Glomerular visceral epithelial cell (primary cell): ENCODE measurements at regions not wholly inside any gene's neighbourhood (a gene's known extent, or its start where the extent isn't known, plus 50 kb on each side); places are given as distances from the start of the nearest gene placed in this dataset.
"Not testable (repeated sequence)": the region's sequence is repeated elsewhere in the genome, so short reads cannot be mapped to it uniquely, and the experiment has no call there.

Source experiments
- DNase-seq: peaks from one replicate; pipeline ENCODE4 v3.0.0-alpha.2; 2016; ENCODE audit errors: extremely low spot score

DNA sequence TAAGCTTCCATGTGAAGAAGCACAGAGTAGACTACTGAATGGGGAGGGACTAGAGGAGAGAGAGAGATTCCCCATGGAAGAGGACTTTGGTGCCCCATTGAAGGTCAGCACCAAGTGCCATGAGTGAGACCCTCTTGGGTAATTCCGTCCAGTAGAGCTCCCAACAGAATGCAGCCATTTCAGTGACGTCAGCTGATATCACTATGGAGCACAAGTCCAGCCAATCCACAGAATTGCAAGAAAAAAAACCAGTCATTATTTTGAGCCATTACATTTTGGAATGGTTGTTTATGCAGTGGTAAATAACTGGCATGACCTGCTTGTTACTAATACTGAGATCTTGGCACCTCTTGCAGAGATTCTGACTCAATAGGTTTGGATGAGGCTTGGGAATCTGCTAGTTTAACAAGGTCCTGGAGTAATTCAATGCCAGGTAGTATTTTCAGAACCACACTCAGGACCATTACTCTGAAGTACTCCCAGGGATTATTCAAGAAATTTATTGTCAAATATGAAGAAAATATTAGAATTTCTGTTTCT, 52.6 kb upstream of the SP8 start:
- DNase-seq, result no peak

- DNase-seq, result no peak
These were observed 53.3 kb upstream of the SP8 start for GRCh38 chr7:20839987-20840386.

DNA sequence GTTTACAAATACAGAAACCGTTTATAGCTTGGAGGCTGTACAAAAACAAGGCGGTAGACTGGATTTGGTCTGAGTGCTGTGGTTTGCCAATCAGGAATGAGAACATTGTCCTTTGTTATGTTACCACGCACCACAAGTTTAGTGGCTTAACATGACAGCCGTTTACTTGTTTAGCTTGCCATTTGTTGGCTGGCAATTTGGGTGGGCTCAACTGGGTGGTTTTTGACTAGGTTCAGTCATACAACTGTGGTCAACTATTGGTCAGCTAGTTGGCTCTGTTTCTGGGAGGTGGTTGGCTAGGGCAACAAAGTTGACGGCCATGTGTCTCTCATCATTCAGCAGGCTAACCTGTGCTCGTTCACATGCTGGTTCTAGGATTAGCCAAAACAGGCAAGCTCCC, 60.1 kb upstream of the SP8 start:
- DNase-seq, result no peak

- no peak for DNase-seq
These were observed 72.3 kb upstream of the SP8 start for GRCh38 chr7:20858951-20859350.

GRCh38 chr7:20861468-20861867, 74.8 kb upstream of the SP8 start:
- DNase-seq, result no peak

GRCh38 chr7:20862554-20862953, 75.9 kb upstream of the SP8 start:
- no peak for DNase-seq

GRCh38 chr7:20864221-20864620, 77.5 kb upstream of the SP8 start:
- no peak for DNase-seq

DNA sequence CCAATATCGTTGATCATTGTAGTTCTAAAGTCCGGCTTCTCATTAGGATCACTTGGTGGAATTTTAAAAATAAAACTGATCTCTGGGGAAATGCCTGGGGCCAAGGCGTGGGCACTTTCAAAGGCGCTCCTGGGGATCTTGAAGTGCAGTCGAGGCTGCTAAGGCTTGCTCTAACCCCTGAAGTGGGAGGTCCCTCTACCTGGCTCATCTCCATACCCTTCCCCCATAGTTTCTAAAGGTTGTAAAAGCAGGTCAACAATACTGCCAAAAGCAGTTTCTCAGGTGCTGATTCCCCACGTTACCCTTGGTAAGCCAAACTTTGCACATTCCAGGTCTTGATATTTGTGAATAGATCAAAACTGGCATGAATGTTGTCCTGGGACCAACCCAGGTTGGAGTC, 79.0 kb upstream of the SP8 start:
- no peak for DNase-seq

DNA sequence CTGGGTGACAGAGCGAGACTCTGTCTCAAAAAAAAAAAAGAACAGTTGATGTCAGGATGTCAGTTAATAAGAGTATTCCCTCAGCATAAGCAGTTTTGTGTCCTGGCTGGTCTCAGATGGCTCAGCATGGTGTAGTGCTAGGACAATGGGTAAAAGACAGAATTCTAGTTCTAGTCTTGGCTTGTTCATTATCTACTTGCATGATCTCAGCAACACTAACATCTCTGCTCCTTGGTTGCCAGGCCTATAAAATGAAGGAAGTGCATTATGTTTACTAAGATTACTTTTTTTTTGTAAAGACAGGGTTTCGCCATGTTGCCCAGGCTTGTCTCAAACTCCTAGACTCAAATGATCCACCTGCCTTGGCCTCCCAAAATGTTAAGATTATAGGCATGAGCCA, 84.3 kb upstream of the SP8 start:
- no peak for DNase-seq

GRCh38 chr7:20892776-20893175, 106.1 kb upstream of the SP8 start:
- no peak for DNase-seq

DNA sequence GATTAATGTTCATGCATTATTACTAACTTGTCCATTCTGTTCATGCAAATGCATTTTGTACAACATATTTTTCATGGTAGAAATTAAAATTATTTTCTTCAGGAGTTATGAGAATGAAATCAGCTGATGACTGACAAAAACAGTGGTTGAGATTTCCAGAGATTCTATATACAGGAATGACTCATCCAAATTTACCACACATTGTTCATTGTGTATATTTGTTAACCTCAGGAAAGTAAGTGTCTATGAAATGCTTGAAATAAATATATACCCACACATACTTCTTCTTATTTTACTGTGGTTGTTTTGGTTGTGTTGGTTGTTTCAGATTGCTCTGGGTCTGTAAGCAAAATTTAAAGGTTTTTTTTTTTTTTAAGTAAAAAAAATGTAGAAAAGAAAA, 108.1 kb upstream of the SP8 start:
- no peak for DNase-seq

GRCh38 chr7:20895563-20895962, 108.9 kb upstream of the SP8 start:
- DNase-seq, result no peak

- no peak for DNase-seq
These were observed 110.3 kb upstream of the SP8 start for GRCh38 chr7:20896996-20897395.

- DNase-seq, result no peak
These were observed 120.2 kb upstream of the SP8 start for GRCh38 chr7:20906801-20907453.

GRCh38 chr7:20911081-20911480, 124.4 kb upstream of the SP8 start:
- no peak for DNase-seq

DNA sequence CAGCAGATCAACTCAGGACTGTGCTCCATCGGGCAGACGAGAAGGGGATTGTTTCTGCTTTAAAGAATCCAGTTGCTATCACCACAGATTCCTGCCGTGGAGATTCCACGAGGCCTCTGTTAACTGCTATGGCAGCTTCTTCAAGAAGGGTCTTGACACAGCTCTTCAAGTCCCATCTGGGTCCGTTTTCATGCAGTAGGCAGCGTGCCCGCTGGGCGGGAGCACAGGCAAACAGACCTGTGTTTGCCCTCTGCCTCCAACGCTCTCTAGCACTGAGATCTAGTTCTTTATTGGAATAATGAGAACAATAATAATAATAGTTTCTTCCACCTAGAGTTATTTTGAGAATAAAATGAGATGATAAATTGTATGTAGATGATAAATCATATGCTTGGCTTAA, 127.2 kb upstream of the SP8 start:
- DNase-seq, result no peak

DNA sequence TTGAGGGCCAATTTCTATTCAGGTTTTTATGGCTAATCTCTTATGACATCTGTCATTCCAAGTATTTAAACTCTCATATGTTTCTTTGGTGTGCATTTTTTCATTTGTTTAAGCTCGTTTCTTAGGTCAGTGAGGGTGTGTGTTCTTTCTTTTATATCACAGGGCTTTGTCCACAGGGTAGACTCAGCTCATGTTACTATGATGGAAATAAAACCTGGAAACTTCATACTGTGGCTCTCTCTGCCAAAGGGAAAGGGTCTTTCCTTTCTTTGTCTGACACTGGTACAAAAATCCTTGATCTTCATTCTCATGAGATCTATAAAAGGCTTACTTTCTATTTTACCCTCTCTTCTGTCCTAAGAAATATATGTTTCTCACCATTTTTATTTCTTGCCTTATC, 129.6 kb upstream of the SP8 start:
- DNase-seq, result no peak

- DNase-seq, result no peak
These were observed 130.9 kb upstream of the SP8 start for GRCh38 chr7:20917603-20918002.

- no peak for DNase-seq
These were observed 131.5 kb upstream of the SP8 start for GRCh38 chr7:20918156-20918555.

DNA sequence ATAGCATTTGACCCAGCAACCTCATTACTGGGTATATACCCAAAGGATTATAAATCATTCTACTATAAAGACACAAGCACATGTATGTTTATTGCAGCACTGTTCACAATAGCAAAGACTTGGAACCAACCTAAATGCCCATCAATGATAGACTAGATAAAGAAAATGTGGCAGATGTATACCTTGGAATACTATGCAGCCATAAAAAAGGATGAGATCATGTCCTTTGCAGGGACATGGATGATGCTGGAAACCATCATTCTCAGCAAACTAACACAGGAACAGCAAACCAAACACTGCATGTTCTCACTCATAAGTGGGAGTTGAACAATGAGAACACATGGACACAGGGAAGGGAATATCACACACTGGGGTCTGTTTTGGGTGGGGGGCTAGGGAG, 140.5 kb upstream of the SP8 start:
- DNase-seq, result not testable (repeated sequence)

DNA sequence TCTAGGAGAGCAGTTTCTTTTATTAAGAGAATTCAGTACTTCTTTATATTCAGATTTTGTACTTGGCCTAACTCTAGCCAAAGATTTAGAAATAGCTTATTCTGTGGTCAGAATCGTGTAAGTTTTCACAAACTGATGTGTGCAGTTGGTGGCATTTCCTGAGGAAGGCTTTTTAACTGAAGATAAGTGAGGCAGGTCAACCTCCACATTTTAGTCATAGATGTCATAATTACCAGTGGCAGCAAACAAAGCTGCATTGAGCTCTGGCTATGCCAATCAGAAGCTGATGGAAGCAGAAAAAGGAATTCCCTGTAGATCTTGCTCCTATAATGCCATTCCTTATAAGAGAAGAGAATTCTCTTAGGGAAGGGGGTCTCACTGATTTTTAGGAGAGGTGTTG, 141.3 kb upstream of the SP8 start:
- DNase-seq, result no peak

- DNase-seq, result no peak
These were observed 142.5 kb upstream of the SP8 start for GRCh38 chr7:20929199-20929598.

DNA sequence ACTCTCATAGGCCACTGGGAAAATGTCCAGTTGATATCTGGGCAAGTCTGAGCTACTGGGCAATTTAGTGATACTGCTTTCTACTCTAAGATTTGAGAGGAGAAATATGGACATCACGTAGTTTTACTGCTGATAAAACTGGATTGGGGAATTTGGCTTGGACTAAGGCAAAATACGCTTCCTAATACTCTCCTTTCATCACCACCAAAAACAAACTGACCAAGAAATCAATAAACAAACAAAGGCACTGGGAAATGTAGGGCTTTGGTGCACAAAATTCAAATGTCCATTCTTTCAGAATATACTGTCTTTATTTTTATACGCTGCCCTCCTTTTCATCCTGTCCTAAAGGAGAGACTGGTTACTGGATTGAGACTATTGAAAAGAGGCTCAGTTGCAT, 145.1 kb upstream of the SP8 start:
- DNase-seq, result no peak
